ENCODE measurements at regions not wholly inside any gene's neighbourhood (a gene's known extent, or its start where the extent isn't known, plus 50 kb on each side); places are given as distances from the start of the nearest gene placed in this dataset.

- TF ChIP-seq CTCF (IDR thresholded peaks at IDR 0.05; ENCODE audit: insufficient read depth, low read depth, low read length) (no peak), EZH2 (IDR thresholded peaks at IDR 0.05; ENCODE audit: insufficient read depth, low read length) (no peak)
Observed at GRCh38 chr10:4595719-4596319, 230.2 kb upstream of the AKR1E2 start.
